SHP77 treated with DMSO at 0.1 percent for 48 hours (cell line): ENCODE measurements at regions not wholly inside any gene's neighbourhood (a gene's known extent, or its start where the extent isn't known, plus 50 kb on each side); places are given as distances from the start of the nearest gene placed in this dataset.
A peak's percentile ranks its signal among the peaks of the same experiment; 100 is the strongest.

ENCODE experiments used
- DNase-seq: peaks from one replicate; lab custom pipeline; 2025; lab: John Stamatoyannopoulos, UW

DNA sequence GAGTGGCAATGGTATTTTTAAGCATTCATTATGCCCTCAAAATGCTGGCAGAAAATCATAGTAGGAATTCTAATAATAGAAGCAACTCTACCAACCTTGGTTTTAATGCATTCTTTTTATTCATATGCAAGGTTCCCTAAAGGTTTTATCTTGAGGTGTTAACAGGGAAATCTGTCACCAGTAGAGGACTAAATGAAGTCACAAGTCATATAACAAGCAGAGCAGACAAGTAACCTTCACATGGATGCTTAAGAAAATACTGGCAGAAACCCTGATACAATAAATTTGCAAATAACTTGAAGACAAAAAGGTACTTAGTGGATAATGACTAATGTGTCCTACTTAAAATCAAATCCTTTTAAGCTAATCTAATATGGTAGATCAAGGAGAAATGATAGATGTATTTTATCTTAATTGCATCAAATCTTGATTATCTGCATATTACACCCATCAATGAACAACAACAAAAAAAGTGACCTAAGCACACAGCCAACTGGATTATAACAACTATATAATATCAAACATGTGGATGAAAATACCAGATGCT lies 73.3 kb downstream of the RFC3 start:
- no peak for DNase-seq

- DNase-seq = no peak
Measured at GRCh38 chr13:33893559-33893958, 75.6 kb downstream of the RFC3 start.

DNA sequence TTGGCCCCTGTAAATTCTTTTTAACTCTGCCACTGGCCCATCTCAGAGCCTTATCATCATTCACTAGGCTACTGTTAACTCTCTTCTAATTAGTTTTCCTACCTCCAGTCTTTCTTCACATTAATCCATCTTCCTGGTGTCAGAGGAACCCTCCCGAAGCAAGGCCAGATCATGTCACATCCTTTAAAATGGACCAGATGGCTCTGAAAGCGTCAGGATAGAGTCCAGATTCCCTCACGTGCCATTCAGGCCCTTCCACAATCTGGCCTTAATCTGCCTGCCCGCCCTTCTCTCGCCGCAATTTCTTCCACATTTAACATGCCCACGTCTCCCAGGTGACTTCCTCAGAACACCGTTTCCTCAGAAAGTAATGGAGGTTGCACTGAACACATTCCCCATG lies 86.5 kb downstream of the RFC3 start:
- DNase-seq = no peak

- DNase-seq = no peak
Measured at GRCh38 chr13:33908116-33908515, 90.2 kb downstream of the RFC3 start.

DNA sequence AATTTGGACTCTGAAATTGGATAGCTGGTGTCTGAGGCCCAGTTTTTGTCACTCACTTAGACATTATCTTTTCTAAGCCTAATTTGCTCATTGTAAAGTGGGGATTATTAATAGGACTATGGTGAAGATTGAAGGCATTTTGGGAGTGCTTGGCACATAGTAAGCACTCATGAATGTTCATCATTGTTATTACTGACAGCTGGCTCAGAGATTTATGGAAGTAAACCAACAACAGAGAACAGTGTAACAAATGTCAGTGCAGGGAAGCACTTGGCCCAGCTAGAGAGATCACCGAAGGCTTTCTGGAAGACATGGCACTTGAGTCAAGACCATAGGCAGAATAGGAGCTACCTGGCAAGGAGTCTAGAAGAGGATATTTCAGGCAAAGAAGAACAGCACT lies 92.3 kb downstream of the RFC3 start:
- no peak for DNase-seq

DNA sequence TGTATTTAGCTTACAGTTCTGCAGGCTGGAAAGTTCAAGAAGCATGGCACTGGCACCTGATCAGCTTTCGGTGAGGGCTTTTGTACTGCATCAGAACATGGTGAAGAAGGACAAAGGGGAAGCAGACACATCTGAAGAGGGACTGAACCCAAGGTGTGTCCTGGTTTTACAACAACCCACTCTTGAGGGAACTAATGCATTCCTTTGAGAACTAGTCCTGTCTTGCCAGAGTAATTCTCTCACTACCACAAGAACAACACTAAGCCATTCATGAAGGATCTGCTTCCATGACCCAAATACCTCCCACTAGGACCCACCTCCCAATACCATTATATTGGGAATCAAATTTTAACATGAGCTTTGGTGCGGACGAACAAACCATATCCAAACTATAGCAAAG lies 93.6 kb downstream of the RFC3 start:
- no peak for DNase-seq

GRCh38 chr13:33913829-33914228 lies 95.9 kb downstream of the RFC3 start:
- DNase-seq = no peak

GRCh38 chr13:33917190-33917589 lies 99.2 kb downstream of the RFC3 start:
- DNase-seq = no peak

DNA sequence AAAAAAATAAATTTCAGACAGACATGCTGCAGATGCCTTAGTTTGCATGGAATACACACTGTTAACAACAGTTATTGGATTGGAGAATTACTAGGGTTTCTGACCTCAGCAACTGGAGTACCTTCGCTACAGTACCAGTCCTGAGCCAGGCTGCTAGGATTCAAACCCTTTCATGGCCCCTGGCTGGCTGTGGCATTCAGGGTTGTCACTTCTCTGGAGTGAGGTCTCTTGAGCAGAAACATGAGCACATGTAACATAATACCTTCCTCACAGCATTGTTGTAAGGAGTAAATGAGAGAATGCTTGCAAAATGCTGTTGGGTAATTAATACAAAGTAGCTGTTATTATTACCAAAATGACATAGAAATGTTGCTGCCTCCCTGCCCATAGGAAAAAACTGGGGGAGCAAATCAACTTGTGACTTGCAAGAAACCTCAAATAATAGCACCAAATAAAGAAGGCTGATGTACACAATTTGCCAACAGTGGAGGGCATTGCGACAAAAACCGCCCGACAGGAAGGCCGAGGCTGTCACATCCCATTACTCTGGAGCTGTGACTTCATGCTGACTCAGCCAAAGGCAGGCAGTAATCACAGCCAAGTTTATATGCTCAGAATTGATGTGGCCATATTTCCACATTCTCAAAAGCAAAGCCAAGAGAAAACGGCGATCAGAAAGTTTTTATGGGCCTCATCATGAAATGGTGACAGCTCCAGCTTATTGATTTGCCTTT lies 100.4 kb downstream of the RFC3 start:
- DNase-seq = no peak

GRCh38 chr13:33919120-33919519 lies 101.2 kb downstream of the RFC3 start:
- no peak for DNase-seq

GRCh38 chr13:33925563-33925962 lies 107.6 kb downstream of the RFC3 start:
- DNase-seq = no peak

GRCh38 chr13:33927315-33927714 lies 109.4 kb downstream of the RFC3 start:
- DNase-seq = no peak

DNA sequence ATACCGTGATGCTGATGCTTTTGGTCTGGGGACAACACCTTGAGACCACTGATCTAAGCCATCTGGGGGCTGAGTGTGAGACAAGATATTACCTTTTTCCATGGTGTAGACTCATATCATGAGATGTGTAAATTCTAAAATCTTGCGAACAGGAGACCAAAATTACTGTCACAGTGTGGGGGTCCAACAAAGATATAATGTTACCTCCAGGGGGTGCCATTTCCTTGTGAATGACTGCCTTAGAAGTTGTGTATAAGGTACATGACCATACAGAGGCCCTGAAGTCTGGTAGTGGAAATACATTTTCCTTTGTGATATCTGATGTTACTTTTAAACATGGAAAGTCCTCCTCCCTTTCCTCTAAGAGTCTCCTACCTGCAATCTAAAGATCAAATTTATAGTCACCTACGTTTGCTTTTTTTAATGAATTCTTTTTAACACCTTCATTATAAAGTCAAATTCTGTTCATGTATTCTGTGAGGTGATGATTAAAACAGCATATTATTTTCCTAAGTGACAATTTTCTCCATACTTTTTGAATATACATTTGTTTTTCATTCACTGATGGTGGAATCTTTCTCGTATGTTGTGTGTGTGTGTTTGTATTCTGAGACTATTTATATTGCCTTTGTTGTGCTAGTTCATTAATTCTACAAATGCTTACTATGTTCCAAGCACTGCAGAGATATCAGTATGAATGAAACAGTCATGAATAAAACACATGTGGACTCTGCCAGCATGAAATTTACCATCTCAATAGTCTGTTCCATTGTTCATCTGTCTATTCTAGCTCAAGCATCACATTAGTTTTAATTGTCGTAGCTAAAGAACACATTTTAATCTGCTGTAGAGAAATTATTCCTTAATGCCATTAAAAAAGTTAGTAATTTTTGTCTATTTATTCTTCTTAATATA lies 113.7 kb downstream of the RFC3 start:
- peak; percentile 46 for DNase-seq

DNA sequence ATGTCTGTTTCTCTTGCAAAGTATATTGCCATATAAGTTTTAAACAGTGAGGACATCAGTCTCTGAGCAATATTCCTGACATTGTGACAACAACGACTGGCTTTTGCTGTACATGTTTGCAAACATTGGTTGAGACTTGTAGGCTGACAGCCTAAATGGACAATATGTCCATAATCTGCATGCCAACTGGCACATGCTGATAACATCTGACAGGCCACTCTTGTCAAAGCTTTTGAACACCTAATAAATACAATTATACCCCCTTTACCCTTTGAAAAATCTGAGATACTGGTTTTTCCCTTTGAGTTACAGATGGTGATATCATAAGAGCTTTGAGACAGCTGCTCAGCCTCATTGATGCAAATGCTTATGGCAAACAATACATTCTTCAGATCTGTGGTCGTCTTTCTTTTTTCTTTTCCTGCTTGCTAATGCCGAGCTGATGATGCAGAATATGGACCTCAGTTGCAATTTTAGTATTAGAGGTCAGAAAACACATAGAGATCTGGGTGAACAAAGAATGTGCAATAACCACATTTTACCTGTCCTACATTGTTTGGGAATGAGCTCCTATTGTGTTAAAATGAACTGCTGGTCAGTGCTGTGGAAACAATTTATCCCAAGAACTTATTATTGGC lies 114.9 kb downstream of the RFC3 start:
- DNase-seq = peak; percentile 15

GRCh38 chr13:33933810-33934209 lies 115.9 kb downstream of the RFC3 start:
- no peak for DNase-seq

DNA sequence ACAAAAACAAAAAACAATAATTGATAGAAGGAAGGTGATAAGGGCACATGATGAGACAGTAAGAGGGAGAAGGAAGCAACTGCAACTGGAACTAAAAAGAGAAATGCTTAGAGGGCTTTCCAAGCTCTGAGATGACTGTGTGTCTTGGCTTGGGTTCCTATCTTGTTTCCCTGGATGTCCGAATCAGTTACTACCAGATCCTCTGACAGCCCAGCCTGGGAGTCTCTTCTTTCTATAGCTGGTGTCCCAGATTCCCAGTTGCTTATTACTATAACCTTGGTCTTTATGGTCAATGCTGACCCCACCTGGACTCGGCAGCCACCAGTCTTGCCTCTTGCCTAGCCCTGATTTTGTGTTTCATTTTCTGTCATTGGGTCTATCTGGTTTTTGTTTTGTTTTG lies 116.4 kb downstream of the RFC3 start:
- no peak for DNase-seq

GRCh38 chr13:33934951-33935371 lies 117.0 kb downstream of the RFC3 start:
- no peak for DNase-seq

- no peak for DNase-seq
Measured at GRCh38 chr13:33935969-33936368, 118.0 kb downstream of the RFC3 start.

- DNase-seq = no peak
Measured at GRCh38 chr13:33937373-33938098, 119.6 kb downstream of the RFC3 start.

GRCh38 chr13:33940256-33940655 lies 122.3 kb downstream of the RFC3 start:
- no peak for DNase-seq

GRCh38 chr13:33940898-33941297 lies 122.9 kb downstream of the RFC3 start:
- no peak for DNase-seq

- DNase-seq = no peak
Measured at GRCh38 chr13:33945477-33945876, 127.5 kb downstream of the RFC3 start.
